ENCODE measurements at regions not wholly inside any gene's neighbourhood (a gene's known extent, or its start where the extent isn't known, plus 50 kb on each side); places are given as distances from the start of the nearest gene placed in this dataset.

DNA sequence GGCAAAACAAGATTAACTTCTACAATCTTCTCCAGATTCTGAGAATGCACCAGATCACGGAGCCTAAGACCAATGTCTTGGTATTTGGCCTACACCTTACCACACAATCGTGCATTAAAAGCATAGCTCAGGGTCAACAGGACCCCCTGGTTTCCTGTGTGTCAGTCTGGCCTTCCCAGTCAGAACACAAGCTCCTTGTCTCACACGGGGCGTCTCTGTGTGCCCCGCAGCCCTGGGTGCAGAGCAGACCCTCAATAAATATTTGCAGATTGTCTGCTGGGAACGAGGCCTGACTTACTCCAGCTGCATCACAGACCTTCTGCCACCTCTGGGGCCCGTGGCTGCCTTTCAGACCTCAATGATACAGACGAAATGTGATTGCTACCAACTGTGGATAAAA is 82.5 kb upstream of the CTNNB1 start:
- DNase-seq: no peak

GRCh38 chr3:41117398-41117870 is 81.9 kb upstream of the CTNNB1 start:
- peak; percentile 15 for DNase-seq

GRCh38 chr3:41118461-41119390 is 80.6 kb upstream of the CTNNB1 start:
- no peak for DNase-seq

DNA sequence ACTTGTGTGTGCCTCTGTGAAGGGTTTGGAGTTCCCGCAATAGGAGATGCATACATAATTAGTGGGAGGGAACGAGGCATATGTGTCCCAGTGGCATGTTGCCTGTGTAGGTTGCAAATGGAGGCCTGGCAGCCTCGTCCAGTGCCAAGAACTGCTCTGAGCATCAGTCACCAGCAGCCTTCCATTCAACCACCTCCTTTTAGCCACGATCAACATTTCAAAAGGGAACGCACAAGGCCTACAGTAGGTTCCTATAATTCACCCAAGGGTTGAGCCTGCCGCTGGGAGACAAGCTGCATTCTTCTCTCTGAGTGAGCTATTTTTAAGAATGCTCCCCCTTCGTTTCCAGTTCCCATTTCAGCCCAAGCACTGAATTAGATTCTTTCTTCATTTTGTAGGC is 78.8 kb upstream of the CTNNB1 start:
- DNase-seq: no peak

DNA sequence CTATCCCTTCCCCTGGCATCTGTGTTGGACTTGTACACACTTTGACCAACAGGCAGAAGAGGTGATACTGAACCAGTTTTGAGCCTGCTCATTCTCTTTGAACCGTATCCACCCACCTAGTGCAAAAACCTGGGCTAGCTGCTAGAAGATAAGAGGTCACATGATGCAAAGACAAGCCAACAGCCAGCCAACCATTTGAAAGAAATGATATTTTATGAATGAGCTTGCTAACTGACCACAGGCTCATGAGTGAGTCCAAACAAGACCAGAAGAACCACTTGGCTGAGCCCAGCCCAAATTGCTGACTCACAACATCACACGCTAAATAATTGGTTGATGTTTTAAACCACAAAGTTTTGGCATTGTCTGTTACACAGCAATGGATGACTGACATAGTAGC is 74.0 kb upstream of the CTNNB1 start:
- no peak for DNase-seq

GRCh38 chr3:41126472-41126871 is 72.8 kb upstream of the CTNNB1 start:
- no peak for DNase-seq

GRCh38 chr3:41126961-41127360 is 72.3 kb upstream of the CTNNB1 start:
- DNase-seq: no peak

- DNase-seq: no peak
Measured at GRCh38 chr3:41127414-41127813, 71.9 kb upstream of the CTNNB1 start.

GRCh38 chr3:41129731-41130130 is 69.6 kb upstream of the CTNNB1 start:
- DNase-seq: peak; percentile 1

- DNase-seq: no peak
Measured at GRCh38 chr3:41131224-41131623, 68.1 kb upstream of the CTNNB1 start.

- DNase-seq: no peak
Measured at GRCh38 chr3:41137686-41138111, 61.6 kb upstream of the CTNNB1 start.

DNA sequence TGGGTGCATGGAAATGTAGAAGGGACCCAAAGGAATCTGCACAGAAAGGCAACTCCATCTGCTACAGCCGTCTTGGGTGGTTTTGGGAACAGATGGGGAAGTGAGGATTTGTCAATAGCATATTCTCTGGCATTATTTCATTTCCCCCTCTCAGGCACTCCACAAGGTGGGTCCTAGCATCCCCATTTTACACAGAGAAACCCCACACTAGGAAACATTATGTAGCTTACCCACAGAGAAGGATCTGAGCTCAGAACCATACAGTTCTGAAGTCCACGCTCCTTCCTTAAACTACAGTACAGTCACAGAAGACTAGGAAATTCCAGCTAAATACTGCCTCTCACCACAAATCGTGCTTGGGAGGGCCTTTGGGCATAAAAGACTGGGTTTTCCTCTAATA is 61.2 kb upstream of the CTNNB1 start:
- DNase-seq: no peak

DNA sequence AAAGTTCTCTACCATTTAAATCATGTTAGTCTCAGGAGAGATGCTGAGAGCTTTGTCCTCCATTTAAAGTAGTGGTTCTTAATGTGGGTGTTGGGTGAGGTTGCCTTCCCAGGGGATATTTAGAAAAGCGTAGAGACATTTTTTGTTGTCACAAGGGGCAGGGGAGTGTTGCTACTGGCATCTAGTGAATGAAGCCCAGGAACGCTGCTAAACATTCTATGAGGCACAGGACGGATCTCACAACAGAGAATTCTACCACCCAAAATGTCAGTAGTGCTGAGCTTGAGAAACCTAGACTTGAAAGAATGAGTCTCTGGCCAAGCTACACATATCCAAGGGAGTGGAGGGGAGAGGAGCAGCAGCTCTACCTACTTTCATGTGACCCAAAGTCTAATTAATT is 60.7 kb upstream of the CTNNB1 start:
- DNase-seq: no peak

DNA sequence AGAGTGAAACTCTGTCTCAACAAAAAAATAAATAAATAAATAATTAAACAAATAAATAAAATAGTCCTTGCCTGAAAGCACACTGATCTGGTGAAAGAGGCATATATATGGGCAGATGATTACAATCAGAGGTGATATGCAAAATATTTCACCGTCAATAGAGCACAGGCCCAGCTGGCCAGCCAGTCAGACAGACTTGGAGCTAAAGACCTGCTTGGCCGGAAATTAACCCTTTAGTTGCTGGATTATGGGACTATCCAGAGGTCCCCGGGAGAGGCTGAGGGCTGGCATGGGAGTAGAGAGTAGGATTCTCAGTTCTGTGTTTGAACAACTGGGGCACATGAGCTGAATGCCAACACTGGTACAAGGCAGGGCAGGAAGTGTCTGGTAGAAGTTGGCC is 59.1 kb upstream of the CTNNB1 start:
- DNase-seq: no peak

DNA sequence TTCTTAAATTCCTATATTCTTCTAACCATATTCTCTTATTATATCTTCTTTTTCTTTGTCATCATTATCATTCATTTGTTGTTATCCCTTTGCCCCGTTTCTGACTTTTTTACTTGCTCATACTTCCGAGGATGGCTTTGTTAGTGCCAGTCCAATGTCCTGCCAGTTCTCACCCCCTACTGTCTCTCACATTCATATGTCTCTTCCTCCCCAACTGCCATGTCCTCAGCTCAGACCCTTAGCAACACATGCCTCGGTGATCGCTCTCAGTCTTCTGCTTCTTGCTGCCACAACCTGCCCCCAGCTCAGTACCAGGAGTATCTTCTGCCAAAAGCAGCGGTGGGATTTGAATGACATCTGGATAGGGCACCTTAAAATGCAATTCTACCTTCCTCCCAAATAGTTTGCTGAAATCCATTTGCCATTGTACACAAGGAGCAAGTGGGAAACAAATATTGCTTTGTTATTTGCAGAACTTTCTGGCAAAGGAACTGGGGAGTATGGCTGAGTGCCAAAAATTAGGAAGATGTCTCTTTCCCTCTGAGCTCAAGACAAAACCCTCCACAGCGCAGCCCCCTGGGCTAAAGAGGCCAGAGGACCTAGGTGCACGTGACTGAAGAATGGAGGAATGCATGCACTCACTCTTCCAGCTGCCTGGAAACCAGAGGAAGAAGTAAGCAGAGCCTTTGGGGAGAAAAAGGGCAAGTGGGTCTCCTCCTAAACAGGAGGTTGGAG is 57.7 kb upstream of the CTNNB1 start:
- DNase-seq: no peak

DNA sequence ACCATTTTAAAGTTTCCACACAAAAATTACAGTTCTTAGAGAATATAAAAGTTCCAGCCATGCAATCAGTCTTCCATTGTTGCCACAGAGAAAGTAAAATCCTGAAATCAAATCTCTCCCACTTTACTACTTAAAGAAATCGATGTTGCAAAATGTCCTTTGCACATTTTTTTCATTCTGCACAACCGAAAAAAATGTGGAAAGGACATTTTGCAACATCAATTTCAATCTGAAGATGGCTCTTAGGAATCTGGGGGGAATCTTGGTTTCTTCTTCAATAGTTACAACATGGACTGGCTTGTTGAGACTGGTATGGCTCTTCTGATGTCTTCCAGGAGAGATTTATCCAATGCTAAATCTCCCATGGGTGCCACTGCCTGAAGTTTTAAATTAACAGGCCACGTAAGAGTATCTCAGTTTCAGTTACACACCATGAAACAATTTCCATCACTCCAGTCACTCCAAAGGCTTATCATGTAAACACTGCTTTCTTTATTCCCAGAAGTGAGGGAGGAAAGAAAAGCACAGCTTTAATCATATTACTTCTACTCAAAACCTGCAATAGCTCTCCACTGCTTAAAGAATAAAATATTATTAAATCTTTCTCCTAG is 55.8 kb upstream of the CTNNB1 start:
- DNase-seq: no peak

- DNase-seq: no peak
Measured at GRCh38 chr3:41144631-41145030, 54.7 kb upstream of the CTNNB1 start.

- no peak for DNase-seq
Measured at GRCh38 chr3:41148478-41148877, 50.8 kb upstream of the CTNNB1 start.

- DNase-seq: no peak
Measured at GRCh38 chr3:41148901-41149300, 50.4 kb upstream of the CTNNB1 start.
